ENCODE measurements at regions not wholly inside any gene's neighbourhood (a gene's known extent, or its start where the extent isn't known, plus 50 kb on each side); places are given as distances from the start of the nearest gene placed in this dataset.

GRCh38 chr4:141571793-141572192, 64.6 kb upstream of the IL15 start:
- TF ChIP-seq POLR2A (IDR thresholded peaks at IDR 0.05): no peak
- TF ChIP-seq, protein P1, sequence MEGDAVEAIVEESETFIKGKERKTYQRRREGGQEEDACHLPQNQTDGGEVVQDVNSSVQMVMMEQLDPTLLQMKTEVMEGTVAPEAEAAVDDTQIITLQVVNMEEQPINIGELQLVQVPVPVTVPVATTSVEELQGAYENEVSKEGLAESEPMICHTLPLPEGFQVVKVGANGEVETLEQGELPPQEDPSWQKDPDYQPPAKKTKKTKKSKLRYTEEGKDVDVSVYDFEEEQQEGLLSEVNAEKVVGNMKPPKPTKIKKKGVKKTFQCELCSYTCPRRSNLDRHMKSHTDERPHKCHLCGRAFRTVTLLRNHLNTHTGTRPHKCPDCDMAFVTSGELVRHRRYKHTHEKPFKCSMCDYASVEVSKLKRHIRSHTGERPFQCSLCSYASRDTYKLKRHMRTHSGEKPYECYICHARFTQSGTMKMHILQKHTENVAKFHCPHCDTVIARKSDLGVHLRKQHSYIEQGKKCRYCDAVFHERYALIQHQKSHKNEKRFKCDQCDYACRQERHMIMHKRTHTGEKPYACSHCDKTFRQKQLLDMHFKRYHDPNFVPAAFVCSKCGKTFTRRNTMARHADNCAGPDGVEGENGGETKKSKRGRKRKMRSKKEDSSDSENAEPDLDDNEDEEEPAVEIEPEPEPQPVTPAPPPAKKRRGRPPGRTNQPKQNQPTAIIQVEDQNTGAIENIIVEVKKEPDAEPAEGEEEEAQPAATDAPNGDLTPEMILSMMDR (IDR thresholded peaks at IDR 0.05): no peak

Measured in tibial nerve (tissue), 3 donors.